ENCODE measurements at regions not wholly inside any gene's neighbourhood (a gene's known extent, or its start where the extent isn't known, plus 50 kb on each side); places are given as distances from the start of the nearest gene placed in this dataset.

DNA sequence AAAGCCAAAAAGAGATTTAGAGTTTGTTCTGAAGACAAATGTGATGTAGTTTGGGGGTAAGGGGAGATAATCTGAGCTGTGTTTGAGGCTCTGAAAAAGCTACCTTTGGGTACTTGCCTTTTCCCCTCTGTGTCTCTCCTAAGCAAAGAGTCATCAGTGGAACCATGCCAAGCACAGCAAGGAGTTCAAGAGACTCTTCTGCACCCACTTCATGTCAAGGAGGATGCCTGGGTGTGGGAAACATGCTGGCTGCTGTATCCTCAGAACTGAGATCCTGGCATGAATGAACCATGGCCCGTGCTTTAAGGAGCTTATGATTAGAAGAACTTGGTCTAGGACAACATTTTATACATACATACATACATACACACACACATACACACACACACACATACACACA, 142.9 kb downstream of the NOC3L start:
- no peak overlapping the region for H3K4me3 Mint-ChIP-seq
- no peak overlapping the region for H2AFZ ChIP-seq (ENCODE audit: insufficient read depth, low read depth, low read length, poor library complexity, severe bottlenecking)
- no peaks in the 10 kb centered on the region for H3K9me3 ChIP-seq (replicated peaks in 1 of 2; ENCODE audit: control insufficient read depth in 1 of 2, insufficient read depth in 1 of 2, low read length in 2 of 2)
- H3K4me1 ChIP-seq (ENCODE audit: control insufficient read depth in 1 of 2, insufficient read depth in 2 of 2, low read length in 2 of 2), result no peaks in the 10 kb centered on the region
- no peak overlapping the region for H3K4me2 ChIP-seq (replicated peaks; ENCODE audit: extremely low read depth, low read length, poor library complexity, severe bottlenecking)
- H3K4me3 ChIP-seq (replicated peaks in 1 of 3; ENCODE audit: low read depth in 2 of 3, low read length in 3 of 3), result no peak overlapping the region
- peaks cover 2 to 3% (median 2%) of the 10 kb centered on the region in 3 donors for H3K27me3 Mint-ChIP-seq (ENCODE audit: low read depth in 3 of 3)
- DNase-seq, result no peak
- H3K4me1 Mint-ChIP-seq, result no peaks in the 10 kb centered on the region
- no peaks in the 10 kb centered on the region for H3K79me2 ChIP-seq (ENCODE audit: insufficient read depth, low read length)
- H3K36me3 ChIP-seq (replicated peaks in 1 of 2; ENCODE audit: control insufficient read depth in 1 of 2, insufficient read depth in 2 of 2, low read length in 2 of 2), result no peaks in the 10 kb centered on the region
- intact Hi-C loops (cut with micrococcal nuclease), result no loop called here
- H4K20me1 ChIP-seq (ENCODE audit: insufficient read depth, low read length), result no peaks in the 10 kb centered on the region
- no peak overlapping the region for H3K27ac Mint-ChIP-seq
- TF ChIP-seq, protein P1, sequence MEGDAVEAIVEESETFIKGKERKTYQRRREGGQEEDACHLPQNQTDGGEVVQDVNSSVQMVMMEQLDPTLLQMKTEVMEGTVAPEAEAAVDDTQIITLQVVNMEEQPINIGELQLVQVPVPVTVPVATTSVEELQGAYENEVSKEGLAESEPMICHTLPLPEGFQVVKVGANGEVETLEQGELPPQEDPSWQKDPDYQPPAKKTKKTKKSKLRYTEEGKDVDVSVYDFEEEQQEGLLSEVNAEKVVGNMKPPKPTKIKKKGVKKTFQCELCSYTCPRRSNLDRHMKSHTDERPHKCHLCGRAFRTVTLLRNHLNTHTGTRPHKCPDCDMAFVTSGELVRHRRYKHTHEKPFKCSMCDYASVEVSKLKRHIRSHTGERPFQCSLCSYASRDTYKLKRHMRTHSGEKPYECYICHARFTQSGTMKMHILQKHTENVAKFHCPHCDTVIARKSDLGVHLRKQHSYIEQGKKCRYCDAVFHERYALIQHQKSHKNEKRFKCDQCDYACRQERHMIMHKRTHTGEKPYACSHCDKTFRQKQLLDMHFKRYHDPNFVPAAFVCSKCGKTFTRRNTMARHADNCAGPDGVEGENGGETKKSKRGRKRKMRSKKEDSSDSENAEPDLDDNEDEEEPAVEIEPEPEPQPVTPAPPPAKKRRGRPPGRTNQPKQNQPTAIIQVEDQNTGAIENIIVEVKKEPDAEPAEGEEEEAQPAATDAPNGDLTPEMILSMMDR (IDR thresholded peaks at IDR 0.05), result no peak
- H3K9me3 Mint-ChIP-seq, result peaks cover 0 to 2% (median 0%) of the 10 kb centered on the region in 7 donors
- WGBS (ENCODE audit: insufficient coverage), result no CpG with 5 or more reads among the region's 1 CpG
- H3K36me3 Mint-ChIP-seq, result no peaks in the 10 kb centered on the region
- H3K9ac ChIP-seq (ENCODE audit: insufficient read depth, low read length, poor library complexity, severe bottlenecking), result no peak overlapping the region
- H3K27ac ChIP-seq (ENCODE audit: low read depth in 1 of 2, low read length in 2 of 2), result no peak overlapping the region
- H3K27me3 ChIP-seq (ENCODE audit: control insufficient read depth in 2 of 2, insufficient read depth in 2 of 2, low read length in 2 of 2), result no peaks in the 10 kb centered on the region

GRCh38 chr10:94220717-94221116, 142.0 kb downstream of the NOC3L start:
- no peaks in the 10 kb centered on the region for H4K20me1 ChIP-seq (ENCODE audit: insufficient read depth, low read length)
- H3K4me3 ChIP-seq (replicated peaks in 1 of 3; ENCODE audit: low read depth in 2 of 3, low read length in 3 of 3), result no peak overlapping the region
- no peak overlapping the region for H3K4me2 ChIP-seq (replicated peaks; ENCODE audit: extremely low read depth, low read length, poor library complexity, severe bottlenecking)
- H3K4me1 Mint-ChIP-seq, result no peaks in the 10 kb centered on the region
- H3K36me3 Mint-ChIP-seq, result no peaks in the 10 kb centered on the region
- H3K4me1 ChIP-seq (ENCODE audit: control insufficient read depth in 1 of 2, insufficient read depth in 2 of 2, low read length in 2 of 2), result no peaks in the 10 kb centered on the region
- DNase-seq, result no peak
- H2AFZ ChIP-seq (ENCODE audit: insufficient read depth, low read depth, low read length, poor library complexity, severe bottlenecking), result no peak overlapping the region
- WGBS (ENCODE audit: insufficient coverage), result 90% methylated on average over 4 of the region's 8 CpGs
- H3K9me3 Mint-ChIP-seq, result peaks cover 0 to 2% (median 0%) of the 10 kb centered on the region in 7 donors
- TF ChIP-seq, protein P1 (IDR thresholded peaks at IDR 0.05), result no peak
- intact Hi-C loops (cut with micrococcal nuclease), result no loop called here
- H3K9ac ChIP-seq (ENCODE audit: insufficient read depth, low read length, poor library complexity, severe bottlenecking), result no peak overlapping the region
- no peaks in the 10 kb centered on the region for H3K9me3 ChIP-seq (replicated peaks in 1 of 2; ENCODE audit: control insufficient read depth in 1 of 2, insufficient read depth in 1 of 2, low read length in 2 of 2)
- H3K27ac ChIP-seq (ENCODE audit: low read depth in 1 of 2, low read length in 2 of 2), result no peak overlapping the region
- no peak overlapping the region for H3K4me3 Mint-ChIP-seq
- no peaks in the 10 kb centered on the region for H3K36me3 ChIP-seq (replicated peaks in 1 of 2; ENCODE audit: control insufficient read depth in 1 of 2, insufficient read depth in 2 of 2, low read length in 2 of 2)
- no peak overlapping the region for H3K27ac Mint-ChIP-seq
- no peaks in the 10 kb centered on the region for H3K79me2 ChIP-seq (ENCODE audit: insufficient read depth, low read length)
- H3K27me3 Mint-ChIP-seq (ENCODE audit: low read depth in 3 of 3), result peaks cover 1 to 3% (median 2%) of the 10 kb centered on the region in 3 donors
- H3K27me3 ChIP-seq (ENCODE audit: control insufficient read depth in 2 of 2, insufficient read depth in 2 of 2, low read length in 2 of 2), result no peaks in the 10 kb centered on the region

Measured in CD14-positive monocyte (primary cell).